NB4 (cell line): ENCODE measurements at regions not wholly inside any gene's neighbourhood (a gene's known extent, or its start where the extent isn't known, plus 50 kb on each side); places are given as distances from the start of the nearest gene placed in this dataset.

ENCODE experiments used
- CTCF ChIP-seq: IDR thresholded peaks from one replicate; pipeline ENCODE4 v1.5.1; 2012; ENCODE audit warnings: low read depth, low read length
- MYC ChIP-seq: IDR thresholded peaks from 2 replicates; pipeline ENCODE4 v1.6.1; 2011; ENCODE audit warnings: low read depth, low read length
- POLR2A ChIP-seq: IDR thresholded peaks from 2 replicates; pipeline ENCODE4 v1.6.1; 2011; ENCODE audit warnings: mild to moderate bottlenecking; ENCODE audit not compliant: insufficient read length; ENCODE audit errors: extremely low read depth
- TF ChIP-seq, protein P1 (sequence below): IDR thresholded peaks from 2 replicates; pipeline ENCODE4 v1.6.1; 2011; ENCODE audit warnings: low read depth, low read length

DNA sequence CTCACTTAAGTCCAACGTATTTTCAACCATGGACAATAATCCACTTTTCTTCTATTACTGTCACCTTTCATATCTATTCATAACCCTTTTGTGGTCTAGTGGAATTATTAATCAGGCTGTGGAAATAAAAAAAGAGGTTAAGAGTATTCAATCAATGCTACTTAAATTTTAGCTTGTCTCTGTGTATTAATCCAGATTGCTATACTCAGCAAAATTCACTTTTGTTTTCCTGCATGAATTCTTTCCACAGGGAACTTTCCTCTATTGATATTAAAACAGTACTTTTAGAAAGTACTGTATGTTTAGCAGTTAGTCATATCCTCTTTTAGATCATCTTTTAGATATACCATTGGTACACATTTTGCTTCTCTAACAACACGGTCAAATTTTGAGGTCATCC is 1033.0 kb upstream of the ADGRL2 start:
- no peak for TF ChIP-seq CTCF
- no peak for TF ChIP-seq POLR2A
- TF ChIP-seq, protein P1, sequence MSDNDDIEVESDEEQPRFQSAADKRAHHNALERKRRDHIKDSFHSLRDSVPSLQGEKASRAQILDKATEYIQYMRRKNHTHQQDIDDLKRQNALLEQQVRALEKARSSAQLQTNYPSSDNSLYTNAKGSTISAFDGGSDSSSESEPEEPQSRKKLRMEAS, result no peak
- TF ChIP-seq MYC, result no peak
